Stomach (tissue), 8 donors: ENCODE measurements at regions not wholly inside any gene's neighbourhood (a gene's known extent, or its start where the extent isn't known, plus 50 kb on each side); places are given as distances from the start of the nearest gene placed in this dataset.

Experiments used
- DNase-seq, 2 donors: peaks; one replicate each; pipeline versions ENCODE4 v3.0.0 to v3.0.0-alpha.2; 2013 to 2019
- H3K27ac ChIP-seq, 5 donors: fragments of 200-600 bp in 4 of 5; sonication (generic) in 4 of 5; one replicate each; pipeline ENCODE4 v1.5.1; 2013 to 2019; ENCODE audit warnings: mild to moderate bottlenecking in 1 of 5, moderate library complexity in 1 of 5
- H3K27me3 ChIP-seq, 3 donors: fragments of 200-600 bp; sonication (generic); one replicate each; pipeline ENCODE4 v1.5.1; 2017 to 2019; ENCODE audit warnings: mixed run types in 1 of 3
- H3K36me3 ChIP-seq, 4 donors: fragments of 200-600 bp; sonication (generic); 1 replicate in 3 of 4; 2 replicates in 1 of 4; pipeline ENCODE4 v1.5.1; 2016 to 2019
- H3K4me1 ChIP-seq, 4 donors: fragments of 200-600 bp; sonication (generic); one replicate each; pipeline ENCODE4 v1.5.1; 2016 to 2019
- H3K4me3 ChIP-seq, 4 donors: fragments of 200-600 bp; sonication (generic) in 3 of 4; one replicate each; pipeline ENCODE4 v1.5.1; 2016 to 2019; ENCODE audit warnings: mild to moderate bottlenecking in 1 of 4
- H3K9me3 ChIP-seq, 4 donors: fragments of 200-600 bp; sonication (generic); one replicate each; pipeline ENCODE4 v1.5.1; 2016 to 2019
- EP300 ChIP-seq: sonication (generic); formaldehyde crosslinking; IDR thresholded peaks from one replicate; pipeline ENCODE4 v1.6.1; 2017; ENCODE audit warnings: antibody characterized with exemption
- POLR2A ChIP-seq, 4 donors: fragments of 450-650 bp; IDR thresholded peaks; one replicate each; pipeline ENCODE4 v1.6.1; 2016; ENCODE audit warnings: antibody characterized with exemption in 4 of 4, control low read depth in 2 of 4, mild to moderate bottlenecking in 1 of 4, moderate library complexity in 1 of 4
- POLR2AphosphoS5 ChIP-seq, 3 donors: sonication (generic); formaldehyde crosslinking; IDR thresholded peaks; one replicate each; pipeline ENCODE4 v1.6.1; 2016; ENCODE audit warnings: antibody characterized with exemption in 3 of 3
- WGBS, 5 donors: extraction: QIAGEN DNeasy Blood & Tissue Kit in 3 of 5; methylation state at CpG; one replicate each; pipeline versions ENCODE4 v1.1.5 to v1.1.7; 2013 to 2018; 5-methylcytosine and 5-hydroxymethylcytosine counted together
- intact Hi-C: fragments of 100-400 bp; cut with DNase I; formaldehyde crosslinking; loops from one replicate; pipeline ENCODE4 v1.15.1; 2023; ENCODE audit warnings: low total_unique reads
- small RNA-seq, 4 donors: library from RNA; depleted of rRNA; stranded (forward); fragments of <200 nt; gene quantifications; one replicate each; pipeline ENCODE3, GENCODE V24; 2016
- TF ChIP-seq, protein P1 (sequence below), 7 experiments: fragments of 450-650 bp in 4 of 7; fragments of 200-600 bp in 3 of 7; sonication (generic) in 3 of 7; IDR thresholded peaks; one replicate each; pipeline ENCODE4 v1.5.1; 2016 to 2019; ENCODE audit warnings: antibody characterized with exemption in 7 of 7, control low read depth in 2 of 7, mild to moderate bottlenecking in 1 of 7
- donor health status: healthy with polysubstance abuse.
- donor health status: Bipolar disorder and iron deficiency.
- donor health status: healthy.

DNA sequence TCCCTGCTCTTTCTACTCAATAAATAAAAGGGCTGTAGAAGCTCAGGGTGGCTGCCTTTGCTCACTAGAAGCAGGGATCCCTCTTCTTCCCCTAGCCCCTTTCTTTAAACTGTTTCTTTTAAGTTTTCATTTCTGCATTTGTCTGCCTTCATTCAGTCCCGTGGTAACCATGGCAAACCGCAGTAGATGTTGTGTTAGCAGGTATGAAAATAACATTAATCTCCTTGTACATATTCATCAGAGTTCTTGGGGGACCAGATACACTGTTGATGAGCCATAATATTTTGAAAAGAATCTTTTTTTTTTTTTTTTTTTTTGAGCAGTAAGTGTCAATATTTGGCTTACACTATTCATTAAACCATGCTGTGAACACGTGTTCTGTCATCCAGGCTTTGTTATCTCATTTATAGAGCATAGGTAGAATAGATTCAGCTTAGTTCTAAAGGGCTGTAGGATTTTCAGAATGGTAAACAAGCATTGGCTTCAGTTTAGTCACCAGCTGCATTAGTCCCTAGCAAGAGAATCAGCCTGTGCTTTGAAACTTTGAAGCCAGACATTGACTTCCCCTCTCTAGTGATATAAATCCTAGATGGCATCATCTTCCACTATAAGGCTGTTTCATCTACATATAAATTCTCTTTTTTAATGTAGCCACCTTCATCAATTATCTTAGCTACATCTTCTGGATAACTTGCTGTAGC, 59.4 kb upstream of the SPRY2 start:
- H3K27ac ChIP-seq = peak overlapping the region; percentile 36 to 74 (median 67)
- TF ChIP-seq, protein P1, sequence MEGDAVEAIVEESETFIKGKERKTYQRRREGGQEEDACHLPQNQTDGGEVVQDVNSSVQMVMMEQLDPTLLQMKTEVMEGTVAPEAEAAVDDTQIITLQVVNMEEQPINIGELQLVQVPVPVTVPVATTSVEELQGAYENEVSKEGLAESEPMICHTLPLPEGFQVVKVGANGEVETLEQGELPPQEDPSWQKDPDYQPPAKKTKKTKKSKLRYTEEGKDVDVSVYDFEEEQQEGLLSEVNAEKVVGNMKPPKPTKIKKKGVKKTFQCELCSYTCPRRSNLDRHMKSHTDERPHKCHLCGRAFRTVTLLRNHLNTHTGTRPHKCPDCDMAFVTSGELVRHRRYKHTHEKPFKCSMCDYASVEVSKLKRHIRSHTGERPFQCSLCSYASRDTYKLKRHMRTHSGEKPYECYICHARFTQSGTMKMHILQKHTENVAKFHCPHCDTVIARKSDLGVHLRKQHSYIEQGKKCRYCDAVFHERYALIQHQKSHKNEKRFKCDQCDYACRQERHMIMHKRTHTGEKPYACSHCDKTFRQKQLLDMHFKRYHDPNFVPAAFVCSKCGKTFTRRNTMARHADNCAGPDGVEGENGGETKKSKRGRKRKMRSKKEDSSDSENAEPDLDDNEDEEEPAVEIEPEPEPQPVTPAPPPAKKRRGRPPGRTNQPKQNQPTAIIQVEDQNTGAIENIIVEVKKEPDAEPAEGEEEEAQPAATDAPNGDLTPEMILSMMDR (IDR thresholded peaks at IDR 0.05) = no peak
- no peaks in the 10 kb centered on the region for H3K36me3 ChIP-seq
- WGBS, 5 donors = 26 to 56% (median 28%) methylated on average over 3 of the region's 3 CpGs
- peaks cover 6 to 27% (median 15%) of the 10 kb centered on the region in 4 donors for H3K4me1 ChIP-seq
- DNase-seq = peak in 1 of 2 donors; percentile 27
- H3K27me3 ChIP-seq = no peaks in the 10 kb centered on the region
- H3K4me3 ChIP-seq = no peak overlapping the region
- intact Hi-C loops = no loop called here
- H3K9me3 ChIP-seq = peaks cover 0 to 12% (median 6%) of the 10 kb centered on the region in 4 donors

- 25 to 45% (median 37%) methylated on average over 13 of the region's 13 CpGs for WGBS, 5 donors
- TF ChIP-seq, protein P1 (IDR thresholded peaks at IDR 0.05) = no peak
- TF ChIP-seq POLR2A (IDR thresholded peaks at IDR 0.05) (no peak), POLR2AphosphoS5 (IDR thresholded peaks at IDR 0.05) (peak in 2 of 3 donors; percentile 53 to 62), EP300 (no peak)
- DNase-seq = peak; percentile 70 to 76
- Histone ChIP-seq H3K4me1 (peaks cover 6 to 27% (median 15%) of the 10 kb centered on the region in 4 donors), H3K27ac (peak overlapping the region; percentile 36 to 74 (median 67)), H3K9me3 (peaks cover 0 to 5% (median 4%) of the 10 kb centered on the region in 4 donors), H3K27me3 (no peaks in the 10 kb centered on the region), H3K4me3 (no peak overlapping the region), H3K36me3 (no peaks in the 10 kb centered on the region)
- intact Hi-C loops = no loop called here
Measured at GRCh38 chr13:80399340-80400163, 58.6 kb upstream of the SPRY2 start.

Small RNA genes in the stretch of these regions (small RNA-seq; reads per million reads assigned to genes)
- gene HIGD1AP2 (0 reads per million in 4 donors), gene RNU6-67P (0 reads per million in 4 donors), gene RNU6-77P (0 reads per million in 4 donors)
